ENCODE measurements at regions not wholly inside any gene's neighbourhood (a gene's known extent, or its start where the extent isn't known, plus 50 kb on each side); places are given as distances from the start of the nearest gene placed in this dataset.
"Not testable (repeated sequence)": the region's sequence is repeated elsewhere in the genome, so short reads cannot be mapped to it uniquely, and the experiment has no call there.

DNA sequence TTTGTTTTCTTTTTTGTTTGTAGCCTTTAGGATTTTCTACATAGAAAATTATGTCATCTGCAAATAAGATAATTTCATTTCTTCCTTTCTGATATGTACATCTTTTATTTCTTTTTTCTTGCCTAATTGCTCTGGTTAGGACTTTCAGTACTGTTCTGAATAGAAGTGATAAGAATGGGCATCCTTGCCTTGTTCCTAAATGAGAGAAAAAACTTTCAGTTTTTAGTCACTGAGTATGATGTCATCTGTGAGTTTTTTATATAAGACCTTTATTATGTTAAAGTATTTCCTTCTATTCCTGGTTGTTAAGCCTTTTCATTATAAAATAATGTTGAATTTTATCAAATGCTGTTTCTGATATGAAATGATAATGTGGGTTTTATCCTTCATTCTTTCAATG is 76.0 kb upstream of the SLC35F3 start:
- TF ChIP-seq YY1 (IDR thresholded peaks at IDR 0.05; ENCODE audit: insufficient read depth, insufficient read length) (no peak), ZNF274 (IDR thresholded peaks at IDR 0.05; ENCODE audit: low read depth, low read length) (no peak), SUZ12 (IDR thresholded peaks at IDR 0.05; ENCODE audit: extremely low read depth, insufficient read depth, insufficient read length) (no peak)
- H3K27me3 ChIP-seq (ENCODE audit: insufficient read depth, insufficient read length) = no peaks in the 10 kb centered on the region
- no peak overlapping the region for H3K9ac ChIP-seq (ENCODE audit: insufficient read length, low read depth)
- no peaks in the 10 kb centered on the region for H3K9me3 ChIP-seq (ENCODE audit: insufficient read depth, low read length)
- DNase-seq (ENCODE audit: low read depth, low spot score) = no peak
- no peaks in the 10 kb centered on the region for H3K36me3 ChIP-seq (ENCODE audit: insufficient read depth, insufficient read length, low read length)
- H3K4me3 ChIP-seq (ENCODE audit: insufficient read length, low read depth) = no peak overlapping the region
- no peaks in the 10 kb centered on the region for H3K4me1 ChIP-seq (ENCODE audit: insufficient read depth, insufficient read length)

DNA sequence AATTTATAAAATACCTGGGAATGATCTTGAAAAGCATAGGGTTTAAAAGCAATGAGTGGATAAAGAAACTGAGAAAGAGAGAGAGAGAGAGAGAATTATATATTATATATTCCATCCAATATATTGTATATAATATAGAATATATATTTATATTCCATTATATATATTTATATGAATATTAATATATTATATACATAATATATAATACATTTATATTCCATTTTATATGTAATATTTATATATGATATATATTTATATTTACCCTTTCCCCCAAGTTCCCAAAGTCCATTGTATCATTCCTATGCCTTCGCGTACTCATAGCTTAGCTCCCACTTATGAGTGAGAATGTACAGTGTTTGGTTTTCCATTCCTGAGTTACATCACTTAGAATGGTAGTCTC is 69.9 kb upstream of the SLC35F3 start:
- TF ChIP-seq SUZ12 (IDR thresholded peaks at IDR 0.05; ENCODE audit: extremely low read depth, insufficient read depth, insufficient read length) = no peak
- TF ChIP-seq ZNF274 (IDR thresholded peaks at IDR 0.05; ENCODE audit: low read depth, low read length) = no peak
- H3K9ac ChIP-seq (ENCODE audit: insufficient read length, low read depth) = no peak overlapping the region
- no peaks in the 10 kb centered on the region for H3K9me3 ChIP-seq (ENCODE audit: insufficient read depth, low read length)
- no peak overlapping the region for H3K4me3 ChIP-seq (ENCODE audit: insufficient read length, low read depth)
- H3K4me1 ChIP-seq (ENCODE audit: insufficient read depth, insufficient read length) = no peaks in the 10 kb centered on the region
- no peaks in the 10 kb centered on the region for H3K36me3 ChIP-seq (ENCODE audit: insufficient read depth, insufficient read length, low read length)
- no peak for DNase-seq (ENCODE audit: low read depth, low spot score)
- no peaks in the 10 kb centered on the region for H3K27me3 ChIP-seq (ENCODE audit: insufficient read depth, insufficient read length)

- not testable (repeated sequence) for H3K27me3 ChIP-seq (ENCODE audit: insufficient read depth, insufficient read length); DNase-seq (ENCODE audit: low read depth, low spot score); H3K4me1 ChIP-seq (ENCODE audit: insufficient read depth, insufficient read length); H3K9me3 ChIP-seq (ENCODE audit: insufficient read depth, low read length); H3K9ac ChIP-seq (ENCODE audit: insufficient read length, low read depth); H3K4me3 ChIP-seq (ENCODE audit: insufficient read length, low read depth); H3K36me3 ChIP-seq (ENCODE audit: insufficient read depth, insufficient read length, low read length)
Measured at GRCh38 chr1:233838207-233838606, 66.3 kb upstream of the SLC35F3 start.

- no peak for TF ChIP-seq YY1 (IDR thresholded peaks at IDR 0.05; ENCODE audit: insufficient read depth, insufficient read length)
- TF ChIP-seq SUZ12 (IDR thresholded peaks at IDR 0.05; ENCODE audit: extremely low read depth, insufficient read depth, insufficient read length) = no peak
- TF ChIP-seq ZNF274 (IDR thresholded peaks at IDR 0.05; ENCODE audit: low read depth, low read length) = no peak
- Histone ChIP-seq H3K27me3 (ENCODE audit: insufficient read depth, insufficient read length) (no peaks in the 10 kb centered on the region), H3K36me3 (ENCODE audit: insufficient read depth, insufficient read length, low read length) (no peaks in the 10 kb centered on the region), H3K9ac (ENCODE audit: insufficient read length, low read depth) (no peak overlapping the region), H3K4me1 (ENCODE audit: insufficient read depth, insufficient read length) (no peaks in the 10 kb centered on the region), H3K4me3 (ENCODE audit: insufficient read length, low read depth) (no peak overlapping the region), H3K9me3 (ENCODE audit: insufficient read depth, low read length) (no peaks in the 10 kb centered on the region)
- DNase-seq (ENCODE audit: low read depth, low spot score) = no peak
Measured at GRCh38 chr1:233843525-233844204, 60.8 kb upstream of the SLC35F3 start.

DNA sequence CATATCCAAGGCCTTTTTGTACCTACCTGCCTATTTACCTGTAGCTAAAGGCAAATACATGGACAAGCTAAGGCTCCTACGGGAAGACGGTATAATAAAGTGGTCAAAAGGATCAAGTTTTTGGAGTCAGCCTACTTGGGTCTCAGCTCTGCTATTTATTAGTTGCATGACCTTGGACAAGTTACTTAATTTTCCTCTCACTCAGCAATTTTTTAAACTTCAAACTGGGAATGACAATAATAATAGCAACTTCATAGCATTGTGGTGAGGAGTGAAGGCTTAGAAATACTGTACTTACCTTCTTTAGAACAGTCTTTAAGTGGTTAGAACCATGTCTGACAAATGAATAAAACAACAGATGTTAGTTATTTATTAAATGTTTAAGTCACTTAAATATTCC is 60.2 kb upstream of the SLC35F3 start:
- no peaks in the 10 kb centered on the region for H3K4me1 ChIP-seq (ENCODE audit: insufficient read depth, insufficient read length)
- H3K9me3 ChIP-seq (ENCODE audit: insufficient read depth, low read length) = no peaks in the 10 kb centered on the region
- TF ChIP-seq SUZ12 (IDR thresholded peaks at IDR 0.05; ENCODE audit: extremely low read depth, insufficient read depth, insufficient read length) (no peak), YY1 (IDR thresholded peaks at IDR 0.05; ENCODE audit: insufficient read depth, insufficient read length) (no peak), ZNF274 (IDR thresholded peaks at IDR 0.05; ENCODE audit: low read depth, low read length) (no peak)
- no peak overlapping the region for H3K4me3 ChIP-seq (ENCODE audit: insufficient read length, low read depth)
- DNase-seq (ENCODE audit: low read depth, low spot score) = no peak
- H3K27me3 ChIP-seq (ENCODE audit: insufficient read depth, insufficient read length) = no peaks in the 10 kb centered on the region
- no peak overlapping the region for H3K9ac ChIP-seq (ENCODE audit: insufficient read length, low read depth)
- no peaks in the 10 kb centered on the region for H3K36me3 ChIP-seq (ENCODE audit: insufficient read depth, insufficient read length, low read length)

DNA sequence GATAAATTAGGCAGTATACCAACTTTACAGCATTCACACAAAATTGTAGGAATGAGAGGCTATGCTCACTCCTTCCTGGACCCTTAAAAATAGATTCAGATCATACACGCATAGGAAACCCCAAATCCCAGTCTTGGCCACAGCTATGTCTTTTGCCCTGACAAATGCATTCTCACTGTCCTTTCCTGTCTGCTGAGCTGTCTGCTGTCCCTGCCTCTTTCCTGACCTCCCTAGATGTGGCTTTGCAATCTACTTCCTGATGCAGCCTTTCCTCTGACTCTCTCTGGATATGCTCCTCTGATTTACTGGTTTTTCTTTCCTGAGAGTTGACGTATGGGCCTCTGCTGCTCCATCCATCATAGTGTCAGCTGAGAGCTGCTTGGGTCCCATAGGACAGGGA is 59.8 kb upstream of the SLC35F3 start:
- no peak for DNase-seq (ENCODE audit: low read depth, low spot score)
- no peaks in the 10 kb centered on the region for H3K27me3 ChIP-seq (ENCODE audit: insufficient read depth, insufficient read length)
- TF ChIP-seq YY1 (IDR thresholded peaks at IDR 0.05; ENCODE audit: insufficient read depth, insufficient read length) (no peak), ZNF274 (IDR thresholded peaks at IDR 0.05; ENCODE audit: low read depth, low read length) (no peak), SUZ12 (IDR thresholded peaks at IDR 0.05; ENCODE audit: extremely low read depth, insufficient read depth, insufficient read length) (no peak)
- no peak overlapping the region for H3K4me3 ChIP-seq (ENCODE audit: insufficient read length, low read depth)
- H3K36me3 ChIP-seq (ENCODE audit: insufficient read depth, insufficient read length, low read length) = no peaks in the 10 kb centered on the region
- H3K9ac ChIP-seq (ENCODE audit: insufficient read length, low read depth) = no peak overlapping the region
- H3K4me1 ChIP-seq (ENCODE audit: insufficient read depth, insufficient read length) = no peaks in the 10 kb centered on the region
- no peaks in the 10 kb centered on the region for H3K9me3 ChIP-seq (ENCODE audit: insufficient read depth, low read length)
